Mesendoderm (in vitro differentiated cells): ENCODE measurements at regions not wholly inside any gene's neighbourhood (a gene's known extent, or its start where the extent isn't known, plus 50 kb on each side); places are given as distances from the start of the nearest gene placed in this dataset.

Experiments
- DNase-seq: peaks from one replicate; pipeline ENCODE4 v3.0.0; 2013
- H2AK5ac ChIP-seq: 2 replicates; pipeline ENCODE4 v1.6.1; 2013; ENCODE audit warnings: low read length, inconsistent platforms
- H2BK120ac ChIP-seq: 2 replicates; pipeline ENCODE4 v1.6.1; 2013; ENCODE audit warnings: low read depth, mild to moderate bottlenecking, low read length, moderate library complexity, mixed read lengths
- H2BK15ac ChIP-seq: replicated peaks from 2 replicates; pipeline ENCODE4 v1.6.1; 2013; ENCODE audit warnings: low read depth, mild to moderate bottlenecking, moderate library complexity
- H2BK5ac ChIP-seq: 2 replicates; pipeline ENCODE4 v1.6.1; 2013; ENCODE audit warnings: low read length, inconsistent platforms
- H3K18ac ChIP-seq: 2 replicates; pipeline ENCODE4 v1.6.1; 2013; ENCODE audit warnings: mild to moderate bottlenecking, low read length, mixed read lengths
- H3K23ac ChIP-seq: one replicate; pipeline ENCODE4 v1.6.1; 2013; ENCODE audit warnings: low read length
- H3K27ac ChIP-seq: 2 replicates; pipeline ENCODE4 v1.5.1; 2013; ENCODE audit warnings: low read depth, mild to moderate bottlenecking, inconsistent platforms, low read length, moderate library complexity
- H3K27me3 ChIP-seq: 2 replicates; pipeline ENCODE4 v1.6.1; 2013; ENCODE audit warnings: low read length, control low read depth, mild to moderate bottlenecking, inconsistent platforms; ENCODE audit not compliant: insufficient read depth, poor library complexity
- H3K36me3 ChIP-seq: 2 replicates; pipeline ENCODE4 v1.6.1; 2013; ENCODE audit warnings: low read length, inconsistent platforms; ENCODE audit not compliant: control insufficient read depth, insufficient read depth
- H3K4ac ChIP-seq: one replicate; pipeline ENCODE4 v1.6.1; 2013; ENCODE audit warnings: low read depth, mild to moderate bottlenecking, low read length, moderate library complexity
- H3K4me1 ChIP-seq: 2 replicates; pipeline ENCODE4 v1.6.1; 2013; ENCODE audit warnings: low read depth, low read length, inconsistent platforms; ENCODE audit not compliant: control insufficient read depth
- H3K4me2 ChIP-seq: 2 replicates; pipeline ENCODE4 v1.6.1; 2013; ENCODE audit warnings: low read length
- H3K4me3 ChIP-seq: 2 replicates; pipeline ENCODE4 v1.5.1; 2013; ENCODE audit warnings: mild to moderate bottlenecking, low read length
- H3K56ac ChIP-seq: one replicate; pipeline ENCODE4 v1.6.1; 2013; ENCODE audit warnings: low read length
- H3K79me1 ChIP-seq: 2 replicates; pipeline ENCODE4 v1.6.1; 2013; ENCODE audit warnings: low read length, inconsistent platforms
- H3K79me2 ChIP-seq: 2 replicates; pipeline ENCODE4 v1.6.1; 2013; ENCODE audit warnings: mild to moderate bottlenecking, low read length; ENCODE audit not compliant: control insufficient read depth, insufficient read depth
- H3K9ac ChIP-seq: 2 replicates; pipeline ENCODE4 v1.6.1; 2013; ENCODE audit warnings: low read length, inconsistent platforms
- H4K5ac ChIP-seq: one replicate; pipeline ENCODE4 v1.6.1; 2013; ENCODE audit warnings: low read length
- H4K8ac ChIP-seq: one replicate; pipeline ENCODE4 v1.6.1; 2013; ENCODE audit warnings: low read depth, mild to moderate bottlenecking, control low read depth, low read length, moderate library complexity
- WGBS: extraction: QIAGEN DNeasy Blood & Tissue Kit; methylation state at CpG from one replicate; pipeline ENCODE4 v1.1.7; 2013; ENCODE audit warnings: low lambda C conversion rate, missing lambda C conversion rate; ENCODE audit not compliant: insufficient coverage; ENCODE audit errors: extremely low coverage; 5-methylcytosine and 5-hydroxymethylcytosine counted together

GRCh38 chr20:43255877-43256276 is 66.2 kb upstream of the PTPRT start:
- no peaks in the 10 kb centered on the region for H3K79me1 ChIP-seq
- H3K27ac ChIP-seq = no peak overlapping the region
- no peak overlapping the region for H2BK120ac ChIP-seq
- no peak overlapping the region for H3K9ac ChIP-seq
- no peak overlapping the region for H4K8ac ChIP-seq
- H3K4me3 ChIP-seq = no peak overlapping the region
- no peaks in the 10 kb centered on the region for H3K36me3 ChIP-seq
- no peak overlapping the region for H3K4me2 ChIP-seq
- H3K79me2 ChIP-seq = no peaks in the 10 kb centered on the region
- no peak overlapping the region for H3K18ac ChIP-seq
- no peak overlapping the region for H4K5ac ChIP-seq
- no peak overlapping the region for H2AK5ac ChIP-seq
- no peak overlapping the region for H2BK15ac ChIP-seq
- H3K56ac ChIP-seq = no peak overlapping the region
- H3K23ac ChIP-seq = no peak overlapping the region
- no peak for DNase-seq
- no CpG with 5 or more reads among the region's 7 CpGs for WGBS
- no peak overlapping the region for H2BK5ac ChIP-seq
- H3K4ac ChIP-seq = no peak overlapping the region
- H3K27me3 ChIP-seq = no peaks in the 10 kb centered on the region
- H3K4me1 ChIP-seq = no peaks in the 10 kb centered on the region

GRCh38 chr20:43252761-43253160 is 63.1 kb upstream of the PTPRT start:
- no peaks in the 10 kb centered on the region for H3K36me3 ChIP-seq
- no peak overlapping the region for H3K4me3 ChIP-seq
- H4K8ac ChIP-seq = no peak overlapping the region
- H3K23ac ChIP-seq = no peak overlapping the region
- H3K4me2 ChIP-seq = no peak overlapping the region
- no peak overlapping the region for H2AK5ac ChIP-seq
- H3K79me2 ChIP-seq = no peaks in the 10 kb centered on the region
- DNase-seq = no peak
- H3K27ac ChIP-seq = no peak overlapping the region
- H3K9ac ChIP-seq = no peak overlapping the region
- H3K4me1 ChIP-seq = no peaks in the 10 kb centered on the region
- H4K5ac ChIP-seq = no peak overlapping the region
- no peak overlapping the region for H3K56ac ChIP-seq
- no peak overlapping the region for H2BK5ac ChIP-seq
- no peak overlapping the region for H2BK15ac ChIP-seq
- no peaks in the 10 kb centered on the region for H3K79me1 ChIP-seq
- H3K4ac ChIP-seq = no peak overlapping the region
- H2BK120ac ChIP-seq = no peak overlapping the region
- no peaks in the 10 kb centered on the region for H3K27me3 ChIP-seq
- H3K18ac ChIP-seq = no peak overlapping the region
- no CpG with 5 or more reads among the region's 4 CpGs for WGBS

GRCh38 chr20:43248341-43248740 is 58.6 kb upstream of the PTPRT start:
- H3K4me3 ChIP-seq = no peak overlapping the region
- no peak overlapping the region for H3K4ac ChIP-seq
- H3K79me2 ChIP-seq = no peaks in the 10 kb centered on the region
- no peak overlapping the region for H3K9ac ChIP-seq
- H3K56ac ChIP-seq = no peak overlapping the region
- H3K23ac ChIP-seq = no peak overlapping the region
- no peaks in the 10 kb centered on the region for H3K4me1 ChIP-seq
- H3K18ac ChIP-seq = no peak overlapping the region
- no peak overlapping the region for H2AK5ac ChIP-seq
- no peak overlapping the region for H3K4me2 ChIP-seq
- H3K36me3 ChIP-seq = no peaks in the 10 kb centered on the region
- H4K8ac ChIP-seq = no peak overlapping the region
- H3K27me3 ChIP-seq = no peaks in the 10 kb centered on the region
- H2BK15ac ChIP-seq = no peak overlapping the region
- no peak overlapping the region for H4K5ac ChIP-seq
- no peak overlapping the region for H2BK120ac ChIP-seq
- H3K27ac ChIP-seq = no peak overlapping the region
- WGBS = no CpG with 5 or more reads among the region's 2 CpGs
- H3K79me1 ChIP-seq = no peaks in the 10 kb centered on the region
- H2BK5ac ChIP-seq = no peak overlapping the region
- no peak for DNase-seq

- Histone ChIP-seq H4K8ac (no peak overlapping the region), H3K4me2 (no peak overlapping the region), H3K27ac (no peak overlapping the region), H3K4ac (no peak overlapping the region), H2BK15ac (no peak overlapping the region), H3K56ac (no peak overlapping the region), H3K36me3 (no peaks in the 10 kb centered on the region), H4K5ac (no peak overlapping the region), H3K79me2 (no peaks in the 10 kb centered on the region), H3K4me3 (no peak overlapping the region), H2BK120ac (no peak overlapping the region), H3K18ac (no peak overlapping the region), H3K79me1 (no peaks in the 10 kb centered on the region), H3K4me1 (no peaks in the 10 kb centered on the region), H2AK5ac (no peak overlapping the region), H2BK5ac (no peak overlapping the region), H3K9ac (no peak overlapping the region), H3K23ac (no peak overlapping the region), H3K27me3 (no peaks in the 10 kb centered on the region)
- WGBS = no CpG with 5 or more reads among the region's 3 CpGs
- DNase-seq = no peak
These were observed 57.7 kb upstream of the PTPRT start for GRCh38 chr20:43247361-43247760.

GRCh38 chr20:43244647-43245046 is 54.9 kb upstream of the PTPRT start:
- Histone ChIP-seq H3K79me2 (no peaks in the 10 kb centered on the region), H2BK5ac (no peak overlapping the region)
- no CpG with 5 or more reads among the region's 5 CpGs for WGBS

GRCh38 chr20:43243672-43244269 is 54.1 kb upstream of the PTPRT start:
- Histone ChIP-seq H3K27me3 (no peaks in the 10 kb centered on the region), H3K56ac (no peak overlapping the region), H3K36me3 (no peaks in the 10 kb centered on the region), H3K18ac (no peak overlapping the region), H3K9ac (no peak overlapping the region), H3K4ac (no peak overlapping the region), H2BK120ac (no peak overlapping the region), H2BK5ac (no peak overlapping the region), H3K23ac (no peak overlapping the region), H2BK15ac (no peak overlapping the region), H3K79me1 (no peaks in the 10 kb centered on the region), H4K8ac (no peak overlapping the region), H2AK5ac (no peak overlapping the region), H3K79me2 (no peaks in the 10 kb centered on the region), H3K27ac (no peak overlapping the region), H3K4me2 (no peak overlapping the region), H3K4me1 (no peaks in the 10 kb centered on the region), H4K5ac (no peak overlapping the region), H3K4me3 (no peak overlapping the region)
- peak; percentile 29 for DNase-seq
- no CpG with 5 or more reads among the region's 7 CpGs for WGBS

More at GRCh38 chr20:43244647-43245046, 54.9 kb upstream of the PTPRT start:
- no peak overlapping the region for H3K4me3 ChIP-seq
- no peak overlapping the region for H3K56ac ChIP-seq
- no peak overlapping the region for H4K8ac ChIP-seq
- H2BK120ac ChIP-seq = no peak overlapping the region
- H3K4me2 ChIP-seq = no peak overlapping the region
- H3K79me1 ChIP-seq = no peaks in the 10 kb centered on the region
- H3K36me3 ChIP-seq = no peaks in the 10 kb centered on the region
- H3K18ac ChIP-seq = no peak overlapping the region
- H3K4ac ChIP-seq = no peak overlapping the region
- no peak overlapping the region for H3K9ac ChIP-seq
- H3K23ac ChIP-seq = no peak overlapping the region
- no peak for DNase-seq
- no peak overlapping the region for H4K5ac ChIP-seq
- no peak overlapping the region for H2AK5ac ChIP-seq
- no peaks in the 10 kb centered on the region for H3K27me3 ChIP-seq
- H3K27ac ChIP-seq = no peak overlapping the region
- H2BK15ac ChIP-seq = no peak overlapping the region
- H3K4me1 ChIP-seq = no peaks in the 10 kb centered on the region
